ENCODE measurements at regions not wholly inside any gene's neighbourhood (a gene's known extent, or its start where the extent isn't known, plus 50 kb on each side); places are given as distances from the start of the nearest gene placed in this dataset.

DNA sequence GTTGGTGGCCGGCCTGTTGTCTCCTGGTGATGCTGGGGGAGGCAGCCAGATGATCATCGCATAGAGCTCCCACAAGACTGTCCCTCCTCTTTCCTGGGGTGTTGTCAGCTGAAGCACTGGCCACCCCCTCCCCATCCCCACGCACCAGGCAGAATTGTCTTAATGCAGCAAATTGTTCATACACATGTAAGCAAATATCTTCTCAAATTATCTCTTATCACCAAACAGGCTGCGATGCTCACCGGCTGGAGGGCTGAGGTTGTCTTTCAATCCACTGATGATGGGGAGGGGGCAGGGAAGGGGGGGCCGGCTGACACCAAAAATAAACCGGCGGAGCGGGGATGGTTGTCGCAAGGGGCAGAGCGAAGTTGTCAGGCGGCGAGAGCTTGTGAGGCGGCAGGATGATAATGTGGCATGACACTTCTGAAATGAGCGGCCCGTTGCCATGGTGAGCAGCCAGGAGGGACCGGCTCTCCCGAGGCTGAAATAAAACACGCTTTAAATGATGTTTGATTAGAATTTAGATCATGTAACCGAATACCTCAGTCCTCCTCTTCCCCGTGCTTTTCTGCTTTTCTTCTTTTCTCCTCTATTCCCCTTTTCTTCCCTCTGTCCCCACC lies 59.8 kb downstream of the MRM1 start:
- no peak for DNase-seq (ENCODE audit: low spot score)

- DNase-seq (ENCODE audit: low spot score), result no peak
These were observed 60.3 kb downstream of the MRM1 start for GRCh38 chr17:36661688-36662087.

- no peak for DNase-seq (ENCODE audit: low spot score)
These were observed 64.0 kb downstream of the MRM1 start for GRCh38 chr17:36665417-36665816.

- DNase-seq (ENCODE audit: low spot score), result no peak
These were observed 66.5 kb downstream of the MRM1 start for GRCh38 chr17:36667922-36668321.

GRCh38 chr17:36668824-36669223 lies 67.4 kb downstream of the MRM1 start:
- no peak for DNase-seq (ENCODE audit: low spot score)

DNA sequence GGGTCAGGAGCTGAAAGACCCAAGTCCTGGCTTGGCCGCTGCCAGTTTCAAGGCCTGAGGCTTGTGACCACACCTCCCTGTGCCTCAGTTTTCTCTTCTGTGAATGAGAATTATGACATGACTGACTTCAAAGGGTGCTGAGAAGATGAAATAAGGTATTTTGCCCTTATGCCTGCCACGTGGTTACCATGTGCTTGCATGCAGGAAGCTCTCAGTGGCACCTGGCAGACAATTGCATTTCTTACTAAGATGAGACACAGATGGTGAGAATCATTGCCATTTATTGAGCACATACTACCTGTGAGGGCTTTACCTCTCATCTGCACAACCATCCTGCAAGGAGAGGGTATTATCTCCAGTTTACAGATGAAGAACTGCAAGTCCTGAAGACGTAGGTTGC lies 69.8 kb downstream of the MRM1 start:
- no peak for DNase-seq (ENCODE audit: low spot score)

- DNase-seq (ENCODE audit: low spot score), result no peak
These were observed 71.1 kb downstream of the MRM1 start for GRCh38 chr17:36672403-36672918.

- no peak for DNase-seq (ENCODE audit: low spot score)
These were observed 71.7 kb downstream of the MRM1 start for GRCh38 chr17:36673068-36673467.

DNA sequence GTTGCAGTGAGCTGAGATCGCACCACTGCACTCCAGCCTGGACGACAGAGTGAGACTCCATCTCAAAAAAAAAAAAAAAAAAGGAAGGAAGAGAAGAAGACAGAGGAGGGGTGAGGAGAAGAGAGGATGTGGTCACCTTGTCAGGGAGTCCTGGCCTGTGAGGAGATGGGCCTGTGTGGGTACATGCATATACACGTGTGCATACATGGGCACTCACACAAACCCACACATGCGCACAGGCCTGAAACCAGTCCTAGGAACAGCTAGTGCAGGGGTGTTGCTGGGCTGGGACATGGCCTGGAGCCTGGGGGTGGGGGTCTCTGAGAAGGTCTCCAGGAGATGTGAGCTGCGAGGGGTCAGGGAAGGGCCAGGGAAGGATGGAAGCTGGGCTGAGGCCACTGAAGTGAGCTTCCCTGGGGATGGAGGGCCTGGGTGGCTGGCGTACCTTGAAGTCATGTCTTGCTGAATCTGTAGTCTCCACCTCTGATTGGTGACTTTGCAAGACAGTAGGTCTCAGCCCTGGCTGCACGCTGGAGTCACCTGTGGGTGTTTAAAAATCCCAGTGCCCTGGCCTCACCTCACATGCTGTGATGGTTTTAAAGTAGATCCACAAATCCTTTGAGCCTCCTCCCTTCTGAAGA lies 72.4 kb downstream of the MRM1 start:
- no peak for DNase-seq (ENCODE audit: low spot score)

- no peak for DNase-seq (ENCODE audit: low spot score)
These were observed 72.9 kb downstream of the MRM1 start for GRCh38 chr17:36674278-36674650.

DNA sequence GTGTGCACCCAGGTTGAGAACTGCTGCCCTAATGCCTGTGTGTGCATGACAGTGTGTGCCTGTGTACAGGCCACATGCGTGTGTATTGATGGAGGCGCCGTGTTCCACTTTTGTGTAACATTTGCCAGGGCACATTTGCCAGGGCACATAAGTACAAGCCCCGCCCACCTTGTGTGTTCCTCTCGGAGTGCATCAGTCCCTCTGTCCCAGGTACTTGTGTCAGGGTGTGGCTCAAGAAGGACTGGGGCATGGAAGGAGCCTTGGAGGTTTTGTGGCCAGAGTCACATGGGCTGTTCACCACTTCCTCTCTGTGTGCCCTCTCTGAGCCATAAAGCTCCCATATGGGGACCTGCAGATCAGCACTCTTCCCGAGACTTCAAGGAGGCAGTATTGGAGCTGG lies 73.9 kb downstream of the MRM1 start:
- DNase-seq (ENCODE audit: low spot score), result no peak

- DNase-seq (ENCODE audit: low spot score), result no peak
These were observed 74.4 kb downstream of the MRM1 start for GRCh38 chr17:36675786-36676185.

- no peak for DNase-seq (ENCODE audit: low spot score)
These were observed 78.6 kb downstream of the MRM1 start for GRCh38 chr17:36679815-36680467.

GRCh38 chr17:36680701-36681202 lies 79.4 kb downstream of the MRM1 start:
- DNase-seq (ENCODE audit: low spot score), result no peak

GRCh38 chr17:36682773-36683172 lies 81.4 kb downstream of the MRM1 start:
- no peak for DNase-seq (ENCODE audit: low spot score)

DNA sequence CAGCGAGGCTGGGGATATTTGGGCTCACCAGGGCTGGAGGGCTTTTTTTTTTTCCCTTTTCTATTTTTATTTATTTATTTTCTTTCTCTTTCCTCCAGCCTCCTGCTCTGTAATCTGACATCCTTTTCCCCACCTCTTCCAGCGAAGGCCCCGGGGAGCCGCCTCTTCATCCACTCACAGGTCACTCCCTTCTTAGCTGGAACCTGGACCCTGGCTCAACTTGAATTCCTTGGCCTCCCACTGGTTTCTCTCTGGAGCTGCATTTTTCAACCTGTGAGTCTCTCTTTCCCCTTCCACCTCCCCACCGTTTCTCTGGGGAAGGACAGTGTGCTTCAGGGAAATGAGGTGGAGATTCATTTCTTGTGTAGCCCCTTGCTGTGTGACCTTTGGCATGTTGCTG lies 82.0 kb downstream of the MRM1 start:
- no peak for DNase-seq (ENCODE audit: low spot score)

GRCh38 chr17:36684134-36684533 lies 82.8 kb downstream of the MRM1 start:
- DNase-seq (ENCODE audit: low spot score), result no peak

DNA sequence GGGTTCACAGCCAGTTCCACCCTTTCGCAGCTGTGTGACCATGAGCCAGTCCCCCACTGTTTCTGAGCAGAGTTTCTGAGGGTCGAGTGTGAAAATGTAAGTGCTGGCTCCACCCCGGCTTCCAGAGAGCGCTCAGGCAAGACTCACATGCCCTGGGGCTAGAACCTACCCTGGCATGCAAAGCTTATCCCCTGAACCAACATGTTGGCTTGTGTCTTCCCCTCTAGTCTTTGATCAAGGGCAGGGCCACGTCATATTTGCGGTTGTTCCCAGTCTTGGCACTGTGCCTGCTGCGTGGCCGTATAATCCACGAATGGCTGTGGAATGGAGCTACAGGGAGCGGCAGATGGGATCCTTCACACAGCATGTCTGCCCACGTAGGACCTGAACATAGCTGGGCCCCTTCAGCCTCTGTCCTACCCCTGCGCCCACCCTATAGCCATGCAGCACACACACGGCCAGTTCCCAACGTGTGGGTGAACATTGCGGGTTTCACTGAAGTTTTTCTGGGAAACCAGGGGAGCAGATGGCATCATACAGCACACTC lies 84.8 kb downstream of the MRM1 start:
- no peak for DNase-seq (ENCODE audit: low spot score)

- DNase-seq (ENCODE audit: low spot score), result no peak
These were observed 86.4 kb downstream of the MRM1 start for GRCh38 chr17:36687736-36688135.

- no peak for DNase-seq (ENCODE audit: low spot score)
These were observed 87.8 kb downstream of the MRM1 start for GRCh38 chr17:36689089-36689667.

DNA sequence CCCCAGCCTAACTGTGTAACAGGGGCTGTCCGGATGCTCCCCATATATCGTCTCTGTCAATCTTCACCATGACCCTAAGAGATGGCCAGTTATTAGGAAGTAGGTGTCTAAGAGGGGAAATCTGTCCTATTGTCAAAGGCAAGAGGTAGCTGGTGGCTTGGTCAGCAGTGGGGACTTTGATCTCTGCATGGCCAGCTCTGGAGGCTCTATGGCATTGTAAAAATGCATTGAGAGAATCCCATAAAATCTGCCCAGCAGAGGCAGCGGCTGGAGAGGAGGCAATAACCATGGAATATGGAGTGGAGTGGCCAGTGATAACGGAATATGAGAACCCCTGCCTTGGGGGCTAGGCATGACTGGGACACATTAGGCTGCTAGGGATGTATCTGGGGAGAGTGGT lies 88.8 kb downstream of the MRM1 start:
- DNase-seq (ENCODE audit: low spot score), result no peak

- DNase-seq (ENCODE audit: low spot score), result no peak
These were observed 90.2 kb downstream of the MRM1 start for GRCh38 chr17:36691606-36692005.

Data from umbilical cord (tissue), 1 donor.